ENCODE measurements at regions not wholly inside any gene's neighbourhood (a gene's known extent, or its start where the extent isn't known, plus 50 kb on each side); places are given as distances from the start of the nearest gene placed in this dataset.

GRCh38 chr1:18535391-18536210, 54.9 kb downstream of the KLHDC7A start:
- DNase-seq (ENCODE audit: low spot score) (peak; percentile 18), ATAC-seq (no peak)
- intact Hi-C loops (cut with DNase I), result no loop called here

- intact Hi-C loops (cut with DNase I), result no loop called here
- peak; percentile 12 for DNase-seq (ENCODE audit: low spot score)
- ATAC-seq, result no peak
Measured at GRCh38 chr1:18536356-18536755, 55.6 kb downstream of the KLHDC7A start.

- ATAC-seq (no peak), DNase-seq (ENCODE audit: low spot score) (no peak)
- intact Hi-C loops (cut with DNase I), result no loop called here
Measured at GRCh38 chr1:18536915-18537314, 56.2 kb downstream of the KLHDC7A start.

- intact Hi-C loops (cut with DNase I), result no loop called here
- peak; percentile 42 for DNase-seq (ENCODE audit: low spot score)
Measured at GRCh38 chr1:18537386-18538306, 56.9 kb downstream of the KLHDC7A start.

GRCh38 chr1:18539171-18539570, 58.4 kb downstream of the KLHDC7A start:
- DNase-seq (ENCODE audit: low spot score), result peak; percentile 51
- intact Hi-C loops (cut with DNase I), result no loop called here
- ATAC-seq, result no peak

More at GRCh38 chr1:18537386-18538306, 56.9 kb downstream of the KLHDC7A start:
- ATAC-seq, result no peak

- DNase-seq (ENCODE audit: low spot score), result peak; percentile 32
- intact Hi-C loops (cut with DNase I), result no loop called here
- no peak for ATAC-seq
Measured at GRCh38 chr1:18540136-18540765, 59.5 kb downstream of the KLHDC7A start.

GRCh38 chr1:18541046-18541795, 60.5 kb downstream of the KLHDC7A start:
- intact Hi-C loops (cut with DNase I), result no loop called here
- ATAC-seq (no peak), DNase-seq (ENCODE audit: low spot score) (peak; percentile 35)

- DNase-seq (ENCODE audit: low spot score) (peak; percentile 31), ATAC-seq (no peak)
- intact Hi-C loops (cut with DNase I), result no loop called here
Measured at GRCh38 chr1:18542351-18542750, 61.6 kb downstream of the KLHDC7A start.

- intact Hi-C loops (cut with DNase I), result no loop called here
- no peak for DNase-seq (ENCODE audit: low spot score)
- ATAC-seq, result no peak
Measured at GRCh38 chr1:18546026-18546425, 65.3 kb downstream of the KLHDC7A start.

- no peak for DNase-seq (ENCODE audit: low spot score)
- intact Hi-C loops (cut with DNase I), result no loop called here
- ATAC-seq, result no peak
Measured at GRCh38 chr1:18547460-18547859, 66.7 kb downstream of the KLHDC7A start.

GRCh38 chr1:18548643-18549042, 67.9 kb downstream of the KLHDC7A start:
- DNase-seq (ENCODE audit: low spot score) (no peak), ATAC-seq (no peak)
- intact Hi-C loops (cut with DNase I), result no loop called here

- ATAC-seq, result no peak
- no peak for DNase-seq (ENCODE audit: low spot score)
- intact Hi-C loops (cut with DNase I), result no loop called here
Measured at GRCh38 chr1:18549106-18549505, 68.4 kb downstream of the KLHDC7A start.

GRCh38 chr1:18549906-18550305, 69.2 kb downstream of the KLHDC7A start:
- intact Hi-C loops (cut with DNase I), result no loop called here
- DNase-seq (ENCODE audit: low spot score), result no peak
- no peak for ATAC-seq

- ATAC-seq (no peak), DNase-seq (ENCODE audit: low spot score) (no peak)
Measured at GRCh38 chr1:18552631-18553030, 71.9 kb downstream of the KLHDC7A start.

GRCh38 chr1:18553388-18553787, 72.7 kb downstream of the KLHDC7A start:
- DNase-seq (ENCODE audit: low spot score), result no peak
- intact Hi-C loops (cut with DNase I), result no loop called here
- no peak for ATAC-seq

More at GRCh38 chr1:18552631-18553030, 71.9 kb downstream of the KLHDC7A start:
- intact Hi-C loops (cut with DNase I), result no loop called here

GRCh38 chr1:18554099-18554498, 73.4 kb downstream of the KLHDC7A start:
- ATAC-seq (no peak), DNase-seq (ENCODE audit: low spot score) (no peak)
- intact Hi-C loops (cut with DNase I), result no loop called here

GRCh38 chr1:18554597-18554996, 73.9 kb downstream of the KLHDC7A start:
- intact Hi-C loops (cut with DNase I), result no loop called here
- no peak for DNase-seq (ENCODE audit: low spot score)
- no peak for ATAC-seq

GRCh38 chr1:18555036-18555435, 74.3 kb downstream of the KLHDC7A start:
- no peak for ATAC-seq
- intact Hi-C loops (cut with DNase I), result no loop called here
- no peak for DNase-seq (ENCODE audit: low spot score)

GRCh38 chr1:18556364-18556763, 74.3 kb upstream of the PAX7 start:
- intact Hi-C loops (cut with DNase I), result no loop called here
- ATAC-seq, result no peak
- DNase-seq (ENCODE audit: low spot score), result no peak
